ENCODE measurements at regions not wholly inside any gene's neighbourhood (a gene's known extent, or its start where the extent isn't known, plus 50 kb on each side); places are given as distances from the start of the nearest gene placed in this dataset.
"Not testable (repeated sequence)": the region's sequence is repeated elsewhere in the genome, so short reads cannot be mapped to it uniquely, and the experiment has no call there.

- DNase-seq, result not testable (repeated sequence)
Measured at GRCh38 chr9:79500196-79500864, 71.4 kb upstream of the TLE4 start.

- DNase-seq, result no peak
Measured at GRCh38 chr9:79501546-79501945, 70.2 kb upstream of the TLE4 start.

DNA sequence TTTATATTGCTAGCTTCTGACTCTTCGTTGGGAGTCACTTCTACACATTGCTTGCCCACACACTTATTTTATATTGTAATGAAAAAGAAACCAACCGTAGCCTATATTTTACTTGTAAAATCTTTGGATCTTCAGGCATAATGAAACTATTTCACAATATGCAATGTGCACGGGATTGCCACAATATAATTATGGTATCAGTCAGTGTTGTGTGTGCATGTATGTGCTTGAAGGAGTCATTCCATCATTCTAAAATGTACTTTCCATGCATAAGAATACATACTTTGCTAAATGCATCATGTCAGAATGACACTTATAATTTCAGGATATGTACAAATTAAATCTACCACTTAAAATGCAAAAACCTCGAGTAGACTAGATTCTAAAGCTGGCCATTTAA, 64.0 kb upstream of the TLE4 start:
- DNase-seq, result no peak

DNA sequence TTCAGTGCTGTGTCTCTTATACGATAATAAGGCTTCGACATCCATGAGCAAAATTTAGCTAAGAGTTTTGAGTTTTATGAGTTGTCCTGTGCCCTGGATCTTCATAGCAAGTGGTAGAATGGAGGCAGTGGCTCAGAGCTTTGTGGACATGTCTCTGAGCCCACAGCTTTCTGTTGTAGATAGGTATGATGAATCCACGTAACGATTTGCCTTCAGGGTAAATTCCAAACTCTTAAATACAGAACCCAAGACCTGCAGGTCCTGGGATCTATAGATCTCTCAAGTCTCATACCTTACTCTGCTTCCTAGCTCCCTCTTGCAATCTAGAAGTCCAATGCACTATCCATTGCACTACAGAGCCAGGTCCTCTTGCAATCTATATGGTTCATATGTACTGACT, 59.5 kb upstream of the TLE4 start:
- DNase-seq, result no peak

Data from suppressor macrophage treated with lipopolysaccharide for 4 hours (primary cell).